Endothelial cell (in vitro differentiated cells): ENCODE measurements at regions not wholly inside any gene's neighbourhood (a gene's known extent, or its start where the extent isn't known, plus 50 kb on each side); places are given as distances from the start of the nearest gene placed in this dataset.

Experiments used
- DNase-seq: peaks from one replicate; pipeline ENCODE4 v3.0.0; 2021; ENCODE audit warnings: low spot score
- H3K27ac Mint-ChIP-seq: one replicate; pipeline ENCODE4 v1.8.0; 2021; ENCODE audit warnings: mixed read lengths, inconsistent platforms; ENCODE audit not compliant: unreplicated experiment
- H3K27me3 Mint-ChIP-seq: one replicate; pipeline ENCODE4 v1.8.0; 2021; ENCODE audit warnings: mild to moderate bottlenecking, moderate library complexity, mixed read lengths, inconsistent platforms; ENCODE audit not compliant: unreplicated experiment
- H3K36me3 Mint-ChIP-seq: one replicate; pipeline ENCODE4 v1.8.0; 2021; ENCODE audit warnings: mild to moderate bottlenecking, low read depth, mixed read lengths, inconsistent platforms; ENCODE audit not compliant: unreplicated experiment
- H3K4me1 Mint-ChIP-seq: one replicate; pipeline ENCODE4 v1.8.0; 2021; ENCODE audit warnings: mild to moderate bottlenecking, mixed read lengths, inconsistent platforms; ENCODE audit not compliant: unreplicated experiment
- H3K4me3 Mint-ChIP-seq: one replicate; pipeline ENCODE4 v1.8.0; 2021; ENCODE audit warnings: mild to moderate bottlenecking, mixed read lengths, inconsistent platforms; ENCODE audit not compliant: unreplicated experiment
- H3K9me3 Mint-ChIP-seq: one replicate; pipeline ENCODE4 v1.8.0; 2021; ENCODE audit warnings: mixed read lengths, inconsistent platforms; ENCODE audit not compliant: unreplicated experiment
- CTCF ChIP-seq: fragments of 200-600 bp; sonication (generic); IDR thresholded peaks from one replicate; pipeline ENCODE4 v1.5.0; 2021; ENCODE audit warnings: antibody characterized with exemption; ENCODE audit not compliant: unreplicated experiment

GRCh38 chr3:177527182-177527581 is 329.9 kb upstream of the TBL1XR1 start:
- Mint-ChIP-seq H3K4me3 (no peak overlapping the region), H3K36me3 (no peaks in the 10 kb centered on the region), H3K27ac (no peak overlapping the region), H3K27me3 (no peaks in the 10 kb centered on the region), H3K4me1 (peaks cover 5% of the 10 kb centered on the region), H3K9me3 (no peaks in the 10 kb centered on the region)
- TF ChIP-seq CTCF: no peak
- no peak for DNase-seq

- no peak overlapping the region for H3K4me3 Mint-ChIP-seq
- H3K4me1 Mint-ChIP-seq: peaks cover 5% of the 10 kb centered on the region
- no peak overlapping the region for H3K27ac Mint-ChIP-seq
- H3K36me3 Mint-ChIP-seq: no peaks in the 10 kb centered on the region
- H3K27me3 Mint-ChIP-seq: no peaks in the 10 kb centered on the region
- DNase-seq: no peak
- H3K9me3 Mint-ChIP-seq: no peaks in the 10 kb centered on the region
- TF ChIP-seq CTCF: no peak
Observed at GRCh38 chr3:177528306-177529070, 331.2 kb upstream of the TBL1XR1 start.

- DNase-seq: no peak
- no peaks in the 10 kb centered on the region for H3K9me3 Mint-ChIP-seq
- H3K36me3 Mint-ChIP-seq: no peaks in the 10 kb centered on the region
- H3K27me3 Mint-ChIP-seq: no peaks in the 10 kb centered on the region
- peaks cover 5% of the 10 kb centered on the region for H3K4me1 Mint-ChIP-seq
- H3K4me3 Mint-ChIP-seq: no peak overlapping the region
- no peak for TF ChIP-seq CTCF
- H3K27ac Mint-ChIP-seq: no peak overlapping the region
Observed at GRCh38 chr3:177529071-177529550, 331.8 kb upstream of the TBL1XR1 start.

GRCh38 chr3:177529716-177530335 is 332.5 kb upstream of the TBL1XR1 start:
- H3K4me3 Mint-ChIP-seq: no peak overlapping the region
- H3K4me1 Mint-ChIP-seq: peaks cover 5% of the 10 kb centered on the region
- no peak overlapping the region for H3K27ac Mint-ChIP-seq
- H3K9me3 Mint-ChIP-seq: no peaks in the 10 kb centered on the region
- no peaks in the 10 kb centered on the region for H3K27me3 Mint-ChIP-seq
- no peak for TF ChIP-seq CTCF
- no peak for DNase-seq
- no peaks in the 10 kb centered on the region for H3K36me3 Mint-ChIP-seq

- Mint-ChIP-seq H3K27ac (no peak overlapping the region), H3K27me3 (peaks cover under 1% of the 10 kb centered on the region), H3K4me1 (peaks cover 5% of the 10 kb centered on the region), H3K9me3 (no peaks in the 10 kb centered on the region), H3K4me3 (no peak overlapping the region), H3K36me3 (no peaks in the 10 kb centered on the region)
- no peak for TF ChIP-seq CTCF
- DNase-seq: no peak
Observed at GRCh38 chr3:177530908-177531307, 333.6 kb upstream of the TBL1XR1 start.
